Fibroblast of pulmonary artery (primary cell): ENCODE measurements at regions not wholly inside any gene's neighbourhood (a gene's known extent, or its start where the extent isn't known, plus 50 kb on each side); places are given as distances from the start of the nearest gene placed in this dataset.

Experiments used
- DNase-seq: peaks from one replicate; pipeline ENCODE4 v3.0.0-alpha.2; 2010; ENCODE audit warnings: low read depth
- H3K4me3 ChIP-seq: replicated peaks from 2 replicates; pipeline ENCODE4 v1.5.1; 2011; ENCODE audit warnings: low read depth, mild to moderate bottlenecking, control low read depth, low read length, moderate library complexity
- TF ChIP-seq, protein P1 (sequence below): IDR thresholded peaks from 2 replicates; pipeline ENCODE4 v1.5.1; 2011; ENCODE audit warnings: mild to moderate bottlenecking, control low read depth, low read length, inconsistent platforms; ENCODE audit errors: missing control alignments

DNA sequence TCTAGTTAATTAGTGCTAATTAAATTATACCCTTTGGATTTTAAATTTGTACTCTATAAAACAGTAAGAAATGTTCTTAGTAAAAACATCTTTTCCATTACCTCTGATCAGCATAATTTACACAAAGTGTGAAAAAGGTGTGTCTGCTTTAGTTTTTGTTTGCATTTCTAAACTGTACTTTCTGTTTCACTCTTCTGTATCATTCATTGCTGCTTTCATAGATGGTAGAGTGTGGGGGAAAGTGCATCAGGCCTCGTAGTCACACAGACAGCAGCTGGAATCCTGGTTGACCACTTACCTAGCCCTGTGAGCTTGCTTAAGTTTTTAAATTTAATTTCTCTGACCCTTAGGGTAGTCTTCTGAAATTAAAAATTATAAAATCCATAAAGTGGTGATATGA is 275.4 kb upstream of the PITX2 start:
- TF ChIP-seq, protein P1, sequence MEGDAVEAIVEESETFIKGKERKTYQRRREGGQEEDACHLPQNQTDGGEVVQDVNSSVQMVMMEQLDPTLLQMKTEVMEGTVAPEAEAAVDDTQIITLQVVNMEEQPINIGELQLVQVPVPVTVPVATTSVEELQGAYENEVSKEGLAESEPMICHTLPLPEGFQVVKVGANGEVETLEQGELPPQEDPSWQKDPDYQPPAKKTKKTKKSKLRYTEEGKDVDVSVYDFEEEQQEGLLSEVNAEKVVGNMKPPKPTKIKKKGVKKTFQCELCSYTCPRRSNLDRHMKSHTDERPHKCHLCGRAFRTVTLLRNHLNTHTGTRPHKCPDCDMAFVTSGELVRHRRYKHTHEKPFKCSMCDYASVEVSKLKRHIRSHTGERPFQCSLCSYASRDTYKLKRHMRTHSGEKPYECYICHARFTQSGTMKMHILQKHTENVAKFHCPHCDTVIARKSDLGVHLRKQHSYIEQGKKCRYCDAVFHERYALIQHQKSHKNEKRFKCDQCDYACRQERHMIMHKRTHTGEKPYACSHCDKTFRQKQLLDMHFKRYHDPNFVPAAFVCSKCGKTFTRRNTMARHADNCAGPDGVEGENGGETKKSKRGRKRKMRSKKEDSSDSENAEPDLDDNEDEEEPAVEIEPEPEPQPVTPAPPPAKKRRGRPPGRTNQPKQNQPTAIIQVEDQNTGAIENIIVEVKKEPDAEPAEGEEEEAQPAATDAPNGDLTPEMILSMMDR: no peak
- no peak for DNase-seq
- H3K4me3 ChIP-seq: no peak overlapping the region

- TF ChIP-seq, protein P1: no peak
- no peak overlapping the region for H3K4me3 ChIP-seq
- DNase-seq: no peak
Observed at GRCh38 chr4:110900213-110900769, 277.4 kb upstream of the PITX2 start.

DNA sequence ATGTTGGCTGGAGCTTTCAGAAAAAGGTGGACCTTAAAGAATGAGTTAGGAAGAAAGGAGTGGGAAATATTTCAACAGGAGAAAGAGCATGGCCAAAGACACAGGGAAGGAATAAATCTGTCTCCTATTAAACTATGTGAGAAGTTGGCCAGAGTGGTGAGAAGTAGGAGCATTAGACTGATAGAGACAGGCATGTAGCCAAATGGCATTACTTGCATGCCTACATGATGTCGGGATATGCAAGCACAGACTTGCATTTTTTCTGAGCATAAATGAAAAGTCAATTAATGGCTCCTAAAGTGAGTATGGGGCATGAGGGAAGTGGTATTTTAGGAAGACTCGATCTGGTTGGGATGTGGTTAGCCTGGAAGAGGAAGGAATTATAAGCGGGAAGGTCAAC is 279.6 kb upstream of the PITX2 start:
- TF ChIP-seq, protein P1: no peak
- DNase-seq: no peak
- H3K4me3 ChIP-seq: no peak overlapping the region

DNA sequence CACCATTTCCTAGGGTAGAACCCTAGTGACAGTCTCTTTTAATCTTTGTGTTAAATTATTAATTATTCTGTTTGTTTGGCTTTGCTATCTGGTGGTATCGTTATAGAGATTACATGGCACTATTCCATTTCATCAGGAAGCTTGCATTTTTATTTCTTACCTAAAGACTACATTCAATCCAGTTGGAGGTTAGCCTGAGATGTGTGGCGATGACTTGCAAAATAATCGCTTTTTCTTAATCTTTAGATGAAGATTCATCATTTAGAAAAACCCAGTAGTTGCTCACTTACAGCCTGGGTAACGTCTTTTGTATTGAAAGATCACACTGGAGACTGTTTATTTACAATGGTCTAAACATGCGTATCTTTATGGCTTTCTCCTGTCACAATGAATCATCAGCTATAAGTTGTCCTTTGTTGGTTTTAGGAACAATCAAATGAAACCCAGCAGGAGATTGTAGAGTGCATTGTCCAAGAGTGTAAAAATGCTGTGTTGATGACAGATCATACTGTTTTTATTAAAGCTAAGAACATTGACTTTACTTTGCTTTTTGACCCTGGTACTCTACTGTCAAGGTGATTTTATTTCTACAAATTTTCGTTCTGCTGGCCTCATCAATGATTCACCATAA is 281.7 kb upstream of the PITX2 start:
- no peak overlapping the region for H3K4me3 ChIP-seq
- TF ChIP-seq, protein P1: no peak
- no peak for DNase-seq

GRCh38 chr4:110905367-110905766 is 282.5 kb upstream of the PITX2 start:
- H3K4me3 ChIP-seq: no peak overlapping the region
- no peak for DNase-seq
- TF ChIP-seq, protein P1: no peak

- DNase-seq: no peak
- TF ChIP-seq, protein P1: no peak
- H3K4me3 ChIP-seq: no peak overlapping the region
Observed at GRCh38 chr4:110907801-110908313, 285.0 kb upstream of the PITX2 start.

GRCh38 chr4:110914791-110915190 is 291.9 kb upstream of the PITX2 start:
- H3K4me3 ChIP-seq: no peak overlapping the region
- TF ChIP-seq, protein P1: no peak
- DNase-seq: no peak
